Heart left ventricle (tissue), 16 donors: ENCODE measurements at regions not wholly inside any gene's neighbourhood (a gene's known extent, or its start where the extent isn't known, plus 50 kb on each side); places are given as distances from the start of the nearest gene placed in this dataset.

Experiments used
- ATAC-seq, 4 donors: fragments of 200-7000 bp; cut with Tn5 transposase; one replicate each; pipeline ENCODE4 v1.9.1; 2020 to 2022; ENCODE audit warnings: moderate library complexity in 4 of 4, mild to moderate bottlenecking in 3 of 4, moderate number of reproducible peaks in 1 of 4
- DNase-seq, 5 donors: peaks; one replicate each; pipeline ENCODE4 v3.0.0-alpha.2; 2020
- H3K27ac ChIP-seq, 12 donors: fragments of 200-600 bp; sonication (generic) in 4 of 12; one replicate each; pipeline versions ENCODE4 v1.5.0 to v1.8.0; 2016 to 2022; ENCODE audit warnings: mild to moderate bottlenecking in 2 of 12
- H3K27me3 ChIP-seq, 9 donors: fragments of 200-600 bp; sonication (generic) in 2 of 9; one replicate each; pipeline versions ENCODE4 v1.5.1 to v1.8.0; 2016 to 2022; ENCODE audit warnings: mild to moderate bottlenecking in 3 of 9
- H3K36me3 ChIP-seq, 9 donors: fragments of 200-600 bp; sonication (generic) in 2 of 9; one replicate each; pipeline versions ENCODE4 v1.5.0 to v1.8.0; 2018 to 2022; ENCODE audit warnings: mild to moderate bottlenecking in 2 of 9
- H3K4me1 ChIP-seq, 12 donors: fragments of 200-600 bp; sonication (generic) in 4 of 12; one replicate each; pipeline versions ENCODE4 v1.5.0 to v1.8.0; 2016 to 2022; ENCODE audit warnings: mild to moderate bottlenecking in 3 of 12
- H3K4me3 ChIP-seq, 12 donors: fragments of 200-600 bp; sonication (generic) in 4 of 12; one replicate each; pipeline versions ENCODE4 v1.5.0 to v1.8.0; 2017 to 2022; ENCODE audit warnings: mild to moderate bottlenecking in 9 of 12, moderate library complexity in 4 of 12
- H3K9me3 ChIP-seq, 12 donors: fragments of 200-600 bp; sonication (generic) in 4 of 12; one replicate each; pipeline versions ENCODE4 v1.5.0 to v1.8.0; 2016 to 2022; ENCODE audit warnings: mild to moderate bottlenecking in 1 of 12
- CTCF ChIP-seq, 12 donors: fragments of 200-600 bp; sonication (generic) in 4 of 12; IDR thresholded peaks; one replicate each; pipeline versions ENCODE4 v1.5.0 to v1.8.0; 2018 to 2022; ENCODE audit warnings: antibody characterized with exemption in 12 of 12, mild to moderate bottlenecking in 5 of 12
- POLR2A ChIP-seq, 2 donors: fragments of 450-650 bp; IDR thresholded peaks; one replicate each; pipeline ENCODE4 v1.6.1; 2017; ENCODE audit warnings: antibody characterized with exemption in 2 of 2, mild to moderate bottlenecking in 2 of 2, moderate library complexity in 2 of 2
- WGBS, 4 donors: extraction: QIAGEN DNeasy Blood & Tissue Kit in 2 of 4; methylation state at CpG; one replicate each; pipeline versions ENCODE4 v1.1.5 to v1.1.7; 2013 to 2018; 5-methylcytosine and 5-hydroxymethylcytosine counted together
- intact Hi-C, 10 donors: fragments of 100-400 bp; cut with DNase I; formaldehyde crosslinking; loops; one replicate each; pipeline versions ENCODE4 v1.11.1 to v1.14.2; 2022
- donor health status: ischemic (EF 13 %, LVEDD 7.1; RV severe dilation, severe dysfunction).
- donor health status: healthy with polysubstance abuse.
- donor health status: DM: no; HTN: yes; CAD: no.
- donor health status: DM: no; HTN: no; CAD: no.
- donor health status: ischemic (EF 25% LVEDD 6.9; RV normal size, moderate dysfunction).
- donor health status: ischemic (EF 25% LVEDD 5.7; RV mildly dilated, moderate dysfunction).
- donor health status: healthy.
- donor health status: DM: yes; HTN: yes; CAD: no.
- donor health status: ischemic (EF 35%, LVEDD 5.7; RV mildly dilated, moderate dysfunction).
- donor health status: nonischemic (EF 11% LVEDD 7.7; RV severe dilation, severe dysfunction).
- donor health status: DM: yes; HTN: yes; CAD: no.
- donor health status: PGD.
- donor health status: ischemic (EF 29% LVEDD 5.4; RV normal size, mild dysfunction).
- donor health status: nonischemic (EF 23%, LVEDD 6.1; RV moderate dilation, normal function).

GRCh38 chr5:4737868-4738267 is 402.3 kb upstream of the ADAMTS16 start:
- DNase-seq = no peak
- H3K4me1 ChIP-seq = no peaks in the 10 kb centered on the region
- H3K27me3 ChIP-seq = peaks cover 0 to 8% (median 0%) of the 10 kb centered on the region in 9 donors
- no peak for ATAC-seq
- no peaks in the 10 kb centered on the region for H3K36me3 ChIP-seq
- intact Hi-C loops = no loop called here
- TF ChIP-seq CTCF (IDR thresholded peaks at IDR 0.05) (no peak), POLR2A (IDR thresholded peaks at IDR 0.05) (no peak)
- H3K9me3 ChIP-seq = peaks cover 0 to under 1% (median 0%) of the 10 kb centered on the region in 12 donors
- H3K4me3 ChIP-seq = no peak overlapping the region
- no peak overlapping the region for H3K27ac ChIP-seq
- 18 to 49% (median 32%) methylated on average over 1 of the region's 1 CpG for WGBS, 4 donors

- H3K9me3 ChIP-seq = peaks cover 0 to 5% (median 0%) of the 10 kb centered on the region in 12 donors
- no peaks in the 10 kb centered on the region for H3K4me1 ChIP-seq
- H3K4me3 ChIP-seq = no peak overlapping the region
- intact Hi-C loops = no loop called here
- H3K27ac ChIP-seq = no peak overlapping the region
- TF ChIP-seq POLR2A (IDR thresholded peaks at IDR 0.05) (no peak), CTCF (IDR thresholded peaks at IDR 0.05) (no peak)
- ATAC-seq (no peak), DNase-seq (no peak)
- no peaks in the 10 kb centered on the region for H3K36me3 ChIP-seq
- peaks cover 0 to 8% (median 0%) of the 10 kb centered on the region in 9 donors for H3K27me3 ChIP-seq
- WGBS, 4 donors = 47 to 59% (median 53%) methylated on average over 2 of the region's 2 CpGs
Measured at GRCh38 chr5:4738298-4738697, 401.8 kb upstream of the ADAMTS16 start.

GRCh38 chr5:4740156-4740555 is 400.0 kb upstream of the ADAMTS16 start:
- WGBS, 4 donors = 59 to 64% (median 63%) methylated on average over 8 of the region's 8 CpGs
- no peaks in the 10 kb centered on the region for H3K4me1 ChIP-seq
- peaks cover 0 to 8% (median 0%) of the 10 kb centered on the region in 9 donors for H3K27me3 ChIP-seq
- no peaks in the 10 kb centered on the region for H3K36me3 ChIP-seq
- intact Hi-C loops = no loop called here
- ATAC-seq = no peak
- no peak overlapping the region for H3K27ac ChIP-seq
- peaks cover 0 to 22% (median 6%) of the 10 kb centered on the region in 12 donors for H3K9me3 ChIP-seq
- TF ChIP-seq POLR2A (IDR thresholded peaks at IDR 0.05) (no peak), CTCF (IDR thresholded peaks at IDR 0.05) (no peak)
- DNase-seq = no peak
- H3K4me3 ChIP-seq = no peak overlapping the region

- intact Hi-C loops = no loop called here
- H3K4me3 ChIP-seq = no peak overlapping the region
- no peak for ATAC-seq
- WGBS, 4 donors = 44 to 61% (median 54%) methylated on average over 2 of the region's 2 CpGs
- no peaks in the 10 kb centered on the region for H3K9me3 ChIP-seq
- no peak for TF ChIP-seq POLR2A (IDR thresholded peaks at IDR 0.05)
- TF ChIP-seq CTCF (IDR thresholded peaks at IDR 0.05) = no peak
- no peaks in the 10 kb centered on the region for H3K36me3 ChIP-seq
- DNase-seq = no peak
- no peak overlapping the region for H3K27ac ChIP-seq
- peaks cover 0 to 7% (median 0%) of the 10 kb centered on the region in 9 donors for H3K27me3 ChIP-seq
- H3K4me1 ChIP-seq = no peaks in the 10 kb centered on the region
Measured at GRCh38 chr5:4758550-4758949, 381.6 kb upstream of the ADAMTS16 start.
